NOMO-1 (cell line): ENCODE measurements at regions not wholly inside any gene's neighbourhood (a gene's known extent, or its start where the extent isn't known, plus 50 kb on each side); places are given as distances from the start of the nearest gene placed in this dataset.

ENCODE experiments used
- DNase-seq, 2 experiments: peaks; one replicate each; lab custom pipeline; 2025; ENCODE audit not compliant: unreplicated experiment in 2 of 2; lab: John Stamatoyannopoulos, UW

DNA sequence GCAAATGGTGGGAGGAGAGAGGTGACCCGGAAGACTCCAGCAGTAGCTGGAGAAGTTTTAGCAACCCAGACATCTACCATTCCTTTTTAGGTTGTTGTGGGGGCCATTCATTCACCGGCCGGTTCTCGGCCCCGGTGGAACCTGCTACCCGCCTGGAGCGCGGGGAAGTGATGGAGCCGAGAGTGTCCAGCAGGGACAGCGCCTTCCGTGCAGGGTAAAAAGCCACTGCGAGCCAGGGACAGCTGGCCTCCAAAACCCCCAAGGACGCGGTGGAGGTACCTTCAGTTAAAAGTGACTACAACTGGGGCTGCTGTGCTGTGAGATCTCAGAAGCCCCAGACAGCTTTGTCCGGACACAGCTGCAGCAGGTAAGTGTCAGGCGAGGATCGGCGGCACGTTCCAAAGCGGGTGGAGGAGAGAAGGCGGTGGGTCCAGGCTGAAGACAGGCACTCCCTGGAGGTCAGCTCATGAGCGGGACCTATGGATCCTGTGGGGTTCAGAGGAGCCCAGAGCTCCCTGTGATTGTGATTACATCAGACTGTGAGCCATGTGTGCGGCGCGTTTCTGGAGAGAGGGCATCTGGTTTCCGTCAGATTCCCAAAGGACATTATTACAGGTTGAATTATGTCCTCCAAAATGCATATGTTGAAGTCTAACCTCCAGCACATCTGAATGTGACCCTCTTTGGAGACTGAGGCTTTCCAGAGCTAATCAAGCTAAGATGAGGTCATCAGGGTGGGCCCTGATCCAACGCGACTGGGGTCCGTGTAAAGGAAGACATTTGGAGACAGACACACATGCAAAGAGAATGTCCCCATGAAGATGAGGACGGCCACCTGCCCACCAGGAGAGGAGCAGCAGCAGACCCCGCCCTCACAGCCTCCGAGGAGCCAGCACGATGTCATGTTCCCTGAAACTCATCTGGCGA lies 276.3 kb downstream of the EIPR1 start:
- DNase-seq, result no peak

DNA sequence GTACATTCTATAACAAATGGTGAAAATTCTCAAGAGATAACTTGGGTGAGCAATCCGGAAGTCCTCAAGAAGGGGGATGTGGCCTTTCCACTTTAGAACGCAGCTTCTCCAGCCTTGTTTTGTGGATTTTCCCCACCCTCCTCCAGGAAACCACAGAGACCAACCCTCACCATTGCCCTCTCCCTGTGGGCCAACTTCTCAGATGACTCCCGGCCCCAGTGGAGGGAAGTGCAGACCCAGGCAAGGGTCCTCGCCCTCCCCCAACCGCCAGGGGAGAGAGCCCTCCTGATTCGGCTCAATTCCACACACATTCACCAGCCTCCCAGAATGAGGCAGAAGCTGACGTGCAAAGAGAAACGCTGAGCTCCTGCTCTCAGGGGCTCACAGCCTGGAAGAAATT lies 277.2 kb downstream of the EIPR1 start:
- peak in 1 of 2 experiments; percentile 17 for DNase-seq

DNA sequence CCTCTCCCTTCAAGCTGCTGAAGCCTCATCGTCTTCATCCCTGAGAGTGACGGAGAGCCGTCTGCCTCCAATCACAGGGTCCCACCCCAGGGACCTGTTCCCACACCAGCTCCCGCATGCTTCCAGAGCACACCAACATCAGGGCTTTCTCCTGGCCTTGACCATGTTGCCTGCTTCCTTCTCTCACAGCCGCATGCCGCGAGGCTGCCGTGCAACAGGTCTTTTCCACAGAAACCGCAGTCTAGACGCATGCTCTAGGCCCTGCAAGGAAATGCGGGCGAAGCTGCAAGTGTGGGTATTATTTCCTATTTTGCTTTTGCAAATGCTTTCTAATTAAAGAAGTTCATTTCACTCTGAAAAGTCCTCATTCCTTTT lies 277.8 kb downstream of the EIPR1 start:
- DNase-seq, result peak in 1 of 2 experiments; percentile 3

GRCh38 chr2:3099145-3099859 lies 278.3 kb downstream of the EIPR1 start:
- no peak for DNase-seq

DNA sequence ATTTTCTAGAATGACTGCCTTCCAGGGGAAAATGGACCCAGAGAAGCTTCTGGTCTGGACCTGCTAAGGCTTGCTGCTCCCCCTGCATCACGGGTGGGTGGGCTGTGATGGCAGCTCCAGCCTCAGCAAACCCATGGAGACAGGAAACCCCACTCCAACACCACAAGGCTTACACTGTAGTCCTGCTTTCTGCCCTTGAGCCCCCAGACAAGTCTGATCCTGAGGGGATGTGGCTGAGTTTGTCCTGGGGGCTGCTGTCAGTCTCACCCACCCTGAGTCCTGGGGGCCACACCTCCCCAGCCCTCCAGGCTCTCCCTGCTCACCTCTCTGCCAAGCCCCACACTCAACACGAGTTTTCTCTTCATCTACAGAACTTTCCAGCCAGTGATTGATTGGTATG lies 279.4 kb downstream of the EIPR1 start:
- no peak for DNase-seq

GRCh38 chr2:3097804-3098203 lies 279.8 kb downstream of the EIPR1 start:
- no peak for DNase-seq

DNA sequence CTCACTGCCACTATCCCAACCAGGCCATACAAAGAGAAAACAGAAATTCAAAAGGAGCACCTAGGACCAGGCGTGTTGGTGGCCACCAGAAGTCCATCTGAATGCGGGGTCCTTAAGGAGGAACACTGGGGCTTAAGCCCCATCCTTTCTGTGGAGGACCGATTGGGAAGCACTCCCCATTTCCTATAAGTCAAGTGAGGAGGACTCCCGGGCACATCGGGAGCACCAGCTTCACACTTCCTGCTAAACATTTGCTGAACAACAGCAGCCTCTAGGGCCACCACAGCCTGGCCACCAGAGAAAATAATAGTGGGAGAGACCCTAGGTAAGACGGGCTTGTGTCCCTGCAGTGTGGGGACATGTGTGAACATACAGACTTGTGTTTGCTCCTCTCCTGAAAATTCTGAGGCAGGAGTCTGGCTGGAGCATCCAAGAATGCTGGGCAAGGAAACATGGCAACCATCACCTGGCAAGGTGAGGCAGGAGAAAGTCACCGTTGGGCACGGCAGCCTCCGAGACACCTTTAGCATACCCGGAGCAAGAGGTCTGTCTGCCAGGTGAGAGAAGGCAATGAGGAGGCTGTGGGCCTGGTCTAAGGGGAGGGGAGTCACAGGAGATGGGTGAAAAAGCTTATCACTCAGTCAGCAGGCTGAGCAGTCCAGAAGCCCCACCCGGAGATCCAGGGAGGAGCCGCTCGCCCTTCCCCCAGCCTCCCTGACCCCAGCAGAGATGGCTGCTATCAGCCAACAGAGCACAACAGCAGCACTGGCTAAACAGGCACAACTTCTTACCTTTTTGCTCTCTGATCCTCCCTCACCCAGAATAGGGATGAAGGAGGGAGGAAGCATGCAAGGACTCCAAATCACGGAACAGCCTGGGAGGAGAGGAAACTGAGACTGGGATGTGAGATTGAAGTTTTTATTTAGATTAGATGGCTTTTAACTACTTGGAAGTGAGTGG lies 282.3 kb downstream of the EIPR1 start:
- no peak for DNase-seq

GRCh38 chr2:3094318-3094717 lies 283.3 kb downstream of the EIPR1 start:
- DNase-seq, result no peak

DNA sequence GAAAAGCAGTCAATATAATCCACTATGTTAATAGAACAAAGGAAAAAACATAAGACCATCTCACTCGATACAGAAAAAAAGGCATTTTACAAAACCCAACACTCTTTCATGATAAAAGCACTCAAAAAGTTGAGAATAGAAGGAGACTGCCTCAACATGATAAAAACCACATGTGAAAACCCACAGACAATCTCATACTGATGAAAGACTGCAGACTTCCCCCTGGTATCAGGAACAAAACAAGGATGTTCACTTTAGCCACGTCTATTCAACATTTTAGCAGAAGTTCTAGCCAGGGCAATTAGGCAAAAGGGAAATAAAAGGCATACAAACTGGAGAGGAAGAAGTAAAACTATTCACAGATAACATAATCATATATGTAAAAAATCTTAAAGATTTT lies 285.9 kb downstream of the EIPR1 start:
- DNase-seq, result peak; percentile 36 to 81

- no peak for DNase-seq
Measured at GRCh38 chr2:3082705-3083104, 294.9 kb downstream of the EIPR1 start.

- no peak for DNase-seq
Measured at GRCh38 chr2:3079959-3080948, 297.4 kb downstream of the EIPR1 start.

DNA sequence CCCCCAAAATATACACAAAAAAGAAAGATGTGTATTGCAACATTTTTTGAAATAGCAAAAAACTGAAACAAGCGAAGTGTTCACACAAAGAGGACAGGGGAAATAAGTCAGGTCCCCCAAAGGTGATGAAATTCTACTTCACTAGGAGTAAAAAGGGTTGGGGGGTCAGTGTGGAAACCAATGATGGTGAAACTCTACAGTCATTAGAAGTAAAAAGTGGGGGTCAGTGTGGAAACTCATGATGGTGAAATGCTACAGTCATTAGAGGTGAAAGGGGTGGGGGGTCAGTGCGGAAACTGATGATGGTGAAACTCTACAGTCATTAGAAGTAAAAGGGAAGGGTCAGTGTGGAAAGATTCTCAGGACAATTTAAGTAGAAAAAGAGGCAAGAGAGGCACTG lies 298.2 kb downstream of the EIPR1 start:
- DNase-seq, result peak; percentile 55 to 81

DNA sequence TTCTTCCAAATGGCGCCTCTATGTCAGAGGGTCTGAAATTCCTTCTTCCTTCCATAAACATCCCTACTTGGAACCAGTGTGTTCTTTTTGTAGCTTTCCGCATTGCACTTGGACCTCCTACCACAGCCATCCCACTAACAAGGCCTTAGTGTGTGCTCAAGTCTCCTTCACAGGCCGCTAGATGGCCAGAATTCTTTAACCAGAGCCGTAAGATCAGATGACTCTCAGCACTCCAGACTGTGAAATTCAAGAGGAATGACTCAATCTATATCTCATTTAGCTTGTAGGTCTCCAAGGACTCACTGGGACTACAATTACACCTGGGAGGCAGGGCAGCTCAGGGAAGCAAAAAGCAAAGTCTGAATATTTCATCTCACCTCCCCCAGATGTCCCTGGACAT lies 298.9 kb downstream of the EIPR1 start:
- peak in 1 of 2 experiments; percentile 0 for DNase-seq

DNA sequence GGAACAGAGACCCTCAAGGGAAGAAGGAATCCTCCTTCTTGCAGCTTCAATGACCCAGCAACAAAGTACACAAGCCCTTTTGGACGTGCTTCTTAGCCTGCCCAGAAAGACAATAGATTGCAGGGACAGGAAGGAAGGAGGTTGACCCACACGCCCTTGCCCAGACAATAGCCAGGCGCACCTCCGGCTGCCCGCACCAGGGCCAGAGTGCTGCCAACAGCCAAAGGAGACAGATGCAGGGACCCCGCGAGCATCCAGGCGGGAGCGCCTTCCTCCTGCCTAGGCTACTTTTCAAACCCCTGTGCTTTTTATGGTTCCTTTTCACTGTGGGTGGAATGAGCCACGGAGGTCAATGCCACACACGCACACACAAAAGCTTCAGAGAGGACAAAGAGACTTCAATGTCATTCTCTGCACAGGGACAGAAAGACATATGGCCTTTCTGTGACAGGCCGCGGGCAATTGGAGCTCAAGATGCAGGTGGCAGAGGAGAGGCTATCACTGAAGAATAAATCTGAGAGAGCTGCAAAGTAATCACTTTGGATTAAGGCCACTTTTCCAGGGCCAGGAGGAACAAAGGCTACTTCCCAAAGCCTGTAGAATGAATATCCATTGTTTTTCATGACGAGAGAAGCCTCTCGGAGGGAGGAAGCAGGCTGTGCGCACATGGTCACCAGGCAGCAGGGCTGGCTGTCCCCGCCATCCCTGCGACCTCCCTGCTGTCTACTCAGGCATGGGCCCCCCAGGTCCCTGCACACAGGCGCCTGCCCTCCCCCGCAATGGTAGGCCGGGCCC lies 300.6 kb downstream of the EIPR1 start:
- DNase-seq, result no peak

DNA sequence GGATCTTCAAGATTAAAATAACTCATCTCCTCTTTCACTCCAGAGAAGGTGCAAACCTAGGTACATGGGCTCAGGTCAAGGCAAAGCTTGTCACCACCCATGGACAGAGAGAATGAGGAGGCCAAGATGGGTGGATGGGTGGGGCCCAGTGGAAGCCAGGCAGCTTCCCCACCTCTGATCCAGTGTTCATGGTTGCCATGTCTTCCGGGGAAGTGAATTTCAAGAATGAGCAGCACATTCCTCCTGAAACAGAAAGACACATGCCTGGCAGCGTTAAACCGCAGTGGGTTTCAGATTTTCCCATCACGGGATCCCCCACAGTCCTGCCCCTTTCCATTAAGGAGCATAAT lies 301.7 kb downstream of the EIPR1 start:
- no peak for DNase-seq

GRCh38 chr2:3075316-3075990 lies 302.2 kb downstream of the EIPR1 start:
- no peak for DNase-seq

GRCh38 chr2:3073704-3074103 lies 303.9 kb downstream of the EIPR1 start:
- DNase-seq, result no peak

- DNase-seq, result no peak
Measured at GRCh38 chr2:3073041-3073595, 304.5 kb downstream of the EIPR1 start.
